Tibial nerve (tissue), 4 donors: ENCODE measurements at regions not wholly inside any gene's neighbourhood (a gene's known extent, or its start where the extent isn't known, plus 50 kb on each side); places are given as distances from the start of the nearest gene placed in this dataset.

ENCODE experiments used
- DNase-seq, 2 donors: peaks; one replicate each; pipeline ENCODE4 v3.0.0-alpha.2; 2019; ENCODE audit warnings: low spot score in 2 of 2
- H3K27ac ChIP-seq, 4 donors: fragments of 200-600 bp; sonication (generic) in 3 of 4; one replicate each; pipeline ENCODE4 v1.5.1; 2017 to 2019; ENCODE audit warnings: mild to moderate bottlenecking in 1 of 4
- H3K27me3 ChIP-seq, 2 donors: fragments of 200-600 bp; sonication (generic) in 1 of 2; one replicate each; pipeline versions ENCODE4 v1.5.1 to v1.6.0; 2017 to 2019
- H3K36me3 ChIP-seq, 3 donors: fragments of 200-600 bp; sonication (generic); one replicate each; pipeline ENCODE4 v1.5.1; 2018 to 2019
- H3K4me1 ChIP-seq, 4 donors: fragments of 200-600 bp; sonication (generic) in 3 of 4; one replicate each; pipeline ENCODE4 v1.5.1; 2017 to 2019
- H3K4me3 ChIP-seq, 4 donors: fragments of 200-600 bp; sonication (generic) in 3 of 4; one replicate each; pipeline ENCODE4 v1.5.1; 2017 to 2019; ENCODE audit warnings: mild to moderate bottlenecking in 1 of 4, moderate library complexity in 1 of 4
- H3K9me3 ChIP-seq, 4 donors: fragments of 200-600 bp; sonication (generic) in 3 of 4; one replicate each; pipeline ENCODE4 v1.5.1; 2017 to 2019
- EP300 ChIP-seq, 2 donors: sonication (generic); formaldehyde crosslinking; IDR thresholded peaks; one replicate each; pipeline ENCODE4 v1.6.1; 2017; ENCODE audit warnings: antibody characterized with exemption in 2 of 2, mild to moderate bottlenecking in 1 of 2
- POLR2A ChIP-seq, 2 donors: fragments of 450-650 bp; IDR thresholded peaks; one replicate each; pipeline ENCODE4 v1.6.1; 2017; ENCODE audit warnings: antibody characterized with exemption in 2 of 2, mild to moderate bottlenecking in 2 of 2, moderate library complexity in 2 of 2
- WGBS, 2 donors: methylation state at CpG; one replicate each; pipeline ENCODE4 v1.1.5; 2018; 5-methylcytosine and 5-hydroxymethylcytosine counted together
- TF ChIP-seq, protein P1 (sequence below), 5 experiments: fragments of 200-600 bp in 3 of 5; fragments of 450-650 bp in 2 of 5; sonication (generic) in 3 of 5; IDR thresholded peaks; one replicate each; pipeline ENCODE4 v1.5.1; 2016 to 2019; ENCODE audit warnings: antibody characterized with exemption in 5 of 5, mild to moderate bottlenecking in 3 of 5, moderate library complexity in 2 of 5

DNA sequence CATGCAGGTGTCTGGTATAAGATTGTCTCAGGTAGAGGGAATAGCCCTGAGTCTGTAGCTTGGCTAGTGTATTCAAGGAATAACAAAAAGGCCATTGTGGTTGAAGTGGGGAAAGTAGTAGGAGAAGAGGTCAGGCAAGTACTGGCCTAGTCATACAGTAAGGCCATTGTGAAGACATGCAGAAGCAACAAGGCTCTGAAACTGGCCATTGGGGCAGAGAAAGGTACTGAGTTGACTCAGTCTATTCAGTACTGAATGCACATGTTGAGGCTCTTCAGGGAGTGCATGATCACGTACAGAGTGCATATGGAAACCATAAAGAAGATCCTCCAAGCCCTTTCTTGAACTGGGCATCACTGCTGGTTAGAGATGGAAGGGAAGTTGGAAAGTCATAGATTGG is 477.6 kb downstream of the SOX6 start:
- H3K36me3 ChIP-seq: no peaks in the 10 kb centered on the region
- no peaks in the 10 kb centered on the region for H3K9me3 ChIP-seq
- H3K4me3 ChIP-seq: no peak overlapping the region
- H3K27me3 ChIP-seq: no peaks in the 10 kb centered on the region
- TF ChIP-seq, protein P1, sequence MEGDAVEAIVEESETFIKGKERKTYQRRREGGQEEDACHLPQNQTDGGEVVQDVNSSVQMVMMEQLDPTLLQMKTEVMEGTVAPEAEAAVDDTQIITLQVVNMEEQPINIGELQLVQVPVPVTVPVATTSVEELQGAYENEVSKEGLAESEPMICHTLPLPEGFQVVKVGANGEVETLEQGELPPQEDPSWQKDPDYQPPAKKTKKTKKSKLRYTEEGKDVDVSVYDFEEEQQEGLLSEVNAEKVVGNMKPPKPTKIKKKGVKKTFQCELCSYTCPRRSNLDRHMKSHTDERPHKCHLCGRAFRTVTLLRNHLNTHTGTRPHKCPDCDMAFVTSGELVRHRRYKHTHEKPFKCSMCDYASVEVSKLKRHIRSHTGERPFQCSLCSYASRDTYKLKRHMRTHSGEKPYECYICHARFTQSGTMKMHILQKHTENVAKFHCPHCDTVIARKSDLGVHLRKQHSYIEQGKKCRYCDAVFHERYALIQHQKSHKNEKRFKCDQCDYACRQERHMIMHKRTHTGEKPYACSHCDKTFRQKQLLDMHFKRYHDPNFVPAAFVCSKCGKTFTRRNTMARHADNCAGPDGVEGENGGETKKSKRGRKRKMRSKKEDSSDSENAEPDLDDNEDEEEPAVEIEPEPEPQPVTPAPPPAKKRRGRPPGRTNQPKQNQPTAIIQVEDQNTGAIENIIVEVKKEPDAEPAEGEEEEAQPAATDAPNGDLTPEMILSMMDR (IDR thresholded peaks at IDR 0.05): no peak
- TF ChIP-seq POLR2A (IDR thresholded peaks at IDR 0.05) (no peak), EP300 (IDR thresholded peaks at IDR 0.05) (no peak)
- WGBS, 2 donors: 57 to 76% methylated on average over 1 of the region's 1 CpG
- peaks cover 0 to 7% (median 0%) of the 10 kb centered on the region in 4 donors for H3K4me1 ChIP-seq
- H3K27ac ChIP-seq: no peak overlapping the region
- DNase-seq: no peak

DNA sequence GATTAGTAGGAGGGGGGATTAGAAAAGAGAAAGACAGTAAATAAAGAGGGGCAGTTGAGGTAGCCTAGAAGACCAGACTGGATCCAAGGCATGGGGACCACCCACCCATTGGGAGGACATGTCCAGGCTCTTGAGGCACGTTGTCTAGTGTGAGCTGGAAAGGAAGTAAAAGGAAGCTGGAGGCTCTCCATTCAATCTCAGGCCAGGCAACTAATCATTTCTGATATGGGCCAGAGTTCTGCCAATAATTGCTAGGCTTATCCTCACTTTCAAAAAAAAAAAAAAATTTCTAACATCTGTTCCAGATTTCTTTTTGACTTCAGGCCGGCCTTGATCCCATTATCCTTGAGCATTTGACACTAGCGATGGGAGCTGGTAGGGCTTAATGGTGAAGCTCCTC is 476.1 kb downstream of the SOX6 start:
- Histone ChIP-seq H3K27me3 (no peaks in the 10 kb centered on the region), H3K4me1 (peaks cover 0 to 19% (median 3%) of the 10 kb centered on the region in 4 donors), H3K36me3 (no peaks in the 10 kb centered on the region), H3K9me3 (no peaks in the 10 kb centered on the region), H3K4me3 (no peak overlapping the region), H3K27ac (no peak overlapping the region)
- no peak for DNase-seq
- 80% methylated on average over 3 of the region's 3 CpGs for WGBS, 2 donors
- TF ChIP-seq EP300 (IDR thresholded peaks at IDR 0.05) (no peak), POLR2A (IDR thresholded peaks at IDR 0.05) (no peak)
- TF ChIP-seq, protein P1 (IDR thresholded peaks at IDR 0.05): no peak

- H3K27me3 ChIP-seq: no peaks in the 10 kb centered on the region
- TF ChIP-seq EP300 (IDR thresholded peaks at IDR 0.05): no peak
- TF ChIP-seq, protein P1 (IDR thresholded peaks at IDR 0.05): no peak
- no peak for TF ChIP-seq POLR2A (IDR thresholded peaks at IDR 0.05)
- no peak overlapping the region for H3K4me3 ChIP-seq
- no peak for DNase-seq
- no peaks in the 10 kb centered on the region for H3K9me3 ChIP-seq
- H3K4me1 ChIP-seq: peaks cover 0 to 19% (median 3%) of the 10 kb centered on the region in 4 donors
- WGBS, 2 donors: 63 to 78% methylated on average over 9 of the region's 9 CpGs
- H3K36me3 ChIP-seq: no peaks in the 10 kb centered on the region
- peak overlapping the region in 1 of 4 donors; percentile 1 for H3K27ac ChIP-seq
Observed at GRCh38 chr11:15882876-15883454, 473.4 kb downstream of the SOX6 start.

GRCh38 chr11:15883455-15883920 is 472.9 kb downstream of the SOX6 start:
- Histone ChIP-seq H3K4me1 (peaks cover 0 to 19% (median 3%) of the 10 kb centered on the region in 4 donors), H3K36me3 (no peaks in the 10 kb centered on the region), H3K4me3 (no peak overlapping the region), H3K27me3 (no peaks in the 10 kb centered on the region), H3K27ac (peak overlapping the region in 2 of 4 donors; percentile 1 to 31), H3K9me3 (no peaks in the 10 kb centered on the region)
- TF ChIP-seq, protein P1 (IDR thresholded peaks at IDR 0.05): no peak
- TF ChIP-seq POLR2A (IDR thresholded peaks at IDR 0.05) (no peak), EP300 (IDR thresholded peaks at IDR 0.05) (no peak)
- 65 to 66% methylated on average over 7 of the region's 7 CpGs for WGBS, 2 donors
- no peak for DNase-seq

- Histone ChIP-seq H3K27ac (peak overlapping the region in 1 of 4 donors; percentile 31), H3K9me3 (no peaks in the 10 kb centered on the region), H3K36me3 (no peaks in the 10 kb centered on the region), H3K4me1 (peaks cover 0 to 19% (median 3%) of the 10 kb centered on the region in 4 donors), H3K27me3 (no peaks in the 10 kb centered on the region), H3K4me3 (no peak overlapping the region)
- no peak for TF ChIP-seq EP300 (IDR thresholded peaks at IDR 0.05)
- TF ChIP-seq POLR2A (IDR thresholded peaks at IDR 0.05): no peak
- TF ChIP-seq, protein P1 (IDR thresholded peaks at IDR 0.05): no peak
- no peak for DNase-seq
- 42 to 46% methylated on average over 13 of the region's 13 CpGs for WGBS, 2 donors
Observed at GRCh38 chr11:15884141-15884540, 472.2 kb downstream of the SOX6 start.
